ENCODE measurements at regions not wholly inside any gene's neighbourhood (a gene's known extent, or its start where the extent isn't known, plus 50 kb on each side); places are given as distances from the start of the nearest gene placed in this dataset.

GRCh38 chr3:180123928-180124327, 87.2 kb upstream of the PEX5L start:
- H3K36me3 Mint-ChIP-seq (ENCODE audit: insufficient read depth, unreplicated experiment) = no peaks in the 10 kb centered on the region
- Histone ChIP-seq H3K36me3 (ENCODE audit: control insufficient read depth, insufficient read depth, low read length) (no peaks in the 10 kb centered on the region), H3K27me3 (replicated peaks; ENCODE audit: control insufficient read depth, insufficient read depth, low read length) (no peaks in the 10 kb centered on the region), H3K4me1 (no peaks in the 10 kb centered on the region), H3K4me3 (ENCODE audit: low read depth, low read length) (no peak overlapping the region), H3K9me3 (0 out of 2 replicates have a peak, but pooled peaks cover 8% of the 10 kb centered on the region)
- H3K4me1 Mint-ChIP-seq (ENCODE audit: low read depth, unreplicated experiment) = no peaks in the 10 kb centered on the region
- ChIA-PET POLR2A (no interaction called here), CTCF (no interaction called here)
- no peak for TF ChIP-seq CTCF (IDR thresholded peaks at IDR 0.05; ENCODE audit: insufficient read depth in 1 of 2, low read depth in 1 of 2, low read length in 1 of 2, severe bottlenecking in 1 of 2, unreplicated experiment in 1 of 2)
- peaks cover 30% of the 10 kb centered on the region for H3K9me3 Mint-ChIP-seq (ENCODE audit: unreplicated experiment)
- no peaks in the 10 kb centered on the region for H3K27me3 Mint-ChIP-seq (ENCODE audit: insufficient read depth, unreplicated experiment)
- intact Hi-C loops (cut with micrococcal nuclease; ENCODE audit: unreplicated experiment) = no loop called here
- H3K27ac Mint-ChIP-seq (ENCODE audit: unreplicated experiment) = no peak overlapping the region
- BruUV-seq (replicated peaks) = no TSS peak
- no peak overlapping the region for H3K4me3 Mint-ChIP-seq (ENCODE audit: unreplicated experiment)
- no peak for DNase-seq

- peaks cover 29% of the 10 kb centered on the region for H3K9me3 Mint-ChIP-seq (ENCODE audit: unreplicated experiment)
- no peaks in the 10 kb centered on the region for H3K4me1 Mint-ChIP-seq (ENCODE audit: low read depth, unreplicated experiment)
- DNase-seq = no peak
- no peak overlapping the region for H3K4me3 Mint-ChIP-seq (ENCODE audit: unreplicated experiment)
- H3K27me3 ChIP-seq (replicated peaks; ENCODE audit: control insufficient read depth, insufficient read depth, low read length) = no peaks in the 10 kb centered on the region
- no peaks in the 10 kb centered on the region for H3K36me3 Mint-ChIP-seq (ENCODE audit: insufficient read depth, unreplicated experiment)
- no peak overlapping the region for H3K4me3 ChIP-seq (ENCODE audit: low read depth, low read length)
- BruUV-seq (replicated peaks) = no TSS peak
- H3K27me3 Mint-ChIP-seq (ENCODE audit: insufficient read depth, unreplicated experiment) = no peaks in the 10 kb centered on the region
- no peaks in the 10 kb centered on the region for H3K36me3 ChIP-seq (ENCODE audit: control insufficient read depth, insufficient read depth, low read length)
- H3K4me1 ChIP-seq = no peaks in the 10 kb centered on the region
- no peak for TF ChIP-seq CTCF (IDR thresholded peaks at IDR 0.05; ENCODE audit: insufficient read depth in 1 of 2, low read depth in 1 of 2, low read length in 1 of 2, severe bottlenecking in 1 of 2, unreplicated experiment in 1 of 2)
- intact Hi-C loops (cut with micrococcal nuclease; ENCODE audit: unreplicated experiment) = no loop called here
- H3K27ac Mint-ChIP-seq (ENCODE audit: unreplicated experiment) = no peak overlapping the region
- ChIA-PET CTCF (no interaction called here), POLR2A (no interaction called here)
- H3K9me3 ChIP-seq = no peaks in the 10 kb centered on the region
These were observed 94.4 kb upstream of the PEX5L start for GRCh38 chr3:180131169-180131568.

DNA sequence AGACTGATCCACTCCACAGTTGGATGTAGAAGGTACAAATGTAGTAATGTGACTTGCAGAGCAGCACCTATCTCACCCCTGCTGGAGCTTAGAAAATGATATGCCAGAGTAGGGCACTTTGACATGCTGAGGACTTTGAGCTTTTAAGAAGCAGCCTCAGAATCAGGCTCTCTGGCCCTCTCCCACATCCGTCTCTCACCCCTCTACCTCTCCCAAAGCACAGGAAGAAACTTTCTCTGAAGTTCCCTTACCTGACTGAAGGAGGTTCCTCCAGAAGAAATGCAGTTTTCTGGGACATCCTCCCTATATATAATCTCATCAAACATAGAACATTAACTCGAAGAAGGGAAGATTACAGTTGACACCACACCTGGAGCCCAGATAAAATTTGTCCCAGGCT, 98.4 kb upstream of the PEX5L start:
- H3K4me3 Mint-ChIP-seq (ENCODE audit: unreplicated experiment) = no peak overlapping the region
- no peaks in the 10 kb centered on the region for H3K27me3 ChIP-seq (replicated peaks; ENCODE audit: control insufficient read depth, insufficient read depth, low read length)
- H3K27ac Mint-ChIP-seq (ENCODE audit: unreplicated experiment) = no peak overlapping the region
- no peaks in the 10 kb centered on the region for H3K9me3 Mint-ChIP-seq (ENCODE audit: unreplicated experiment)
- no TSS peak for BruUV-seq (replicated peaks)
- intact Hi-C loops (cut with micrococcal nuclease; ENCODE audit: unreplicated experiment) = no loop called here
- H3K4me1 Mint-ChIP-seq (ENCODE audit: low read depth, unreplicated experiment) = no peaks in the 10 kb centered on the region
- no peak for TF ChIP-seq CTCF (IDR thresholded peaks at IDR 0.05; ENCODE audit: insufficient read depth in 1 of 2, low read depth in 1 of 2, low read length in 1 of 2, severe bottlenecking in 1 of 2, unreplicated experiment in 1 of 2)
- no peak for DNase-seq
- no peaks in the 10 kb centered on the region for H3K36me3 Mint-ChIP-seq (ENCODE audit: insufficient read depth, unreplicated experiment)
- H3K27me3 Mint-ChIP-seq (ENCODE audit: insufficient read depth, unreplicated experiment) = no peaks in the 10 kb centered on the region
- no peak overlapping the region for H3K4me3 ChIP-seq (ENCODE audit: low read depth, low read length)
- no peaks in the 10 kb centered on the region for H3K36me3 ChIP-seq (ENCODE audit: control insufficient read depth, insufficient read depth, low read length)
- CTCF ChIA-PET = no interaction called here
- no peaks in the 10 kb centered on the region for H3K9me3 ChIP-seq
- H3K4me1 ChIP-seq = no peaks in the 10 kb centered on the region
- POLR2A ChIA-PET = no interaction called here

Data from Caco-2 (cell line).